Esophagus muscularis mucosa (tissue), 4 donors: ENCODE measurements at regions not wholly inside any gene's neighbourhood (a gene's known extent, or its start where the extent isn't known, plus 50 kb on each side); places are given as distances from the start of the nearest gene placed in this dataset.

Source experiments
- DNase-seq: peaks from one replicate; pipeline ENCODE4 v3.0.0-alpha.2; 2017; ENCODE audit errors: extremely low spot score
- H3K27ac ChIP-seq, 4 donors: fragments of 200-600 bp; sonication (generic); replicated peaks in 1 of 4; 1 replicate in 3 of 4; 2 replicates in 1 of 4; pipeline ENCODE4 v1.5.1; 2016 to 2019; ENCODE audit warnings: mild to moderate bottlenecking in 1 of 4
- H3K27me3 ChIP-seq, 4 donors: fragments of 200-600 bp; sonication (generic); one replicate each; pipeline versions ENCODE4 v1.5.1 to v1.6.0; 2016 to 2019
- H3K36me3 ChIP-seq, 4 donors: fragments of 200-600 bp; sonication (generic); one replicate each; pipeline ENCODE4 v1.5.1; 2016 to 2019
- H3K4me1 ChIP-seq, 4 donors: fragments of 200-600 bp; sonication (generic); one replicate each; pipeline ENCODE4 v1.5.1; 2016 to 2019
- H3K4me3 ChIP-seq, 4 donors: fragments of 200-600 bp; sonication (generic); 1 replicate in 2 of 4; 2 replicates in 2 of 4; pipeline ENCODE4 v1.5.1; 2016 to 2019; ENCODE audit warnings: mild to moderate bottlenecking in 4 of 4, moderate library complexity in 1 of 4
- H3K9me3 ChIP-seq, 4 donors: fragments of 200-600 bp; sonication (generic); 1 replicate in 3 of 4; 2 replicates in 1 of 4; pipeline ENCODE4 v1.5.1; 2016 to 2019
- EP300 ChIP-seq: sonication (generic); formaldehyde crosslinking; IDR thresholded peaks from one replicate; pipeline ENCODE4 v1.6.1; 2017; ENCODE audit warnings: antibody characterized with exemption
- POLR2A ChIP-seq: fragments of 450-650 bp; IDR thresholded peaks from one replicate; pipeline ENCODE4 v1.6.1; 2017; ENCODE audit warnings: antibody characterized with exemption, moderate library complexity, mild to moderate bottlenecking, low read depth
- POLR2AphosphoS5 ChIP-seq, 2 donors: sonication (generic); formaldehyde crosslinking; IDR thresholded peaks; one replicate each; pipeline ENCODE4 v1.6.1; 2017; ENCODE audit warnings: antibody characterized with exemption in 2 of 2
- WGBS: methylation state at CpG from one replicate; pipeline ENCODE4 v1.1.5; 2018; 5-methylcytosine and 5-hydroxymethylcytosine counted together
- intact Hi-C: fragments of 100-400 bp; cut with DNase I; formaldehyde crosslinking; loops from one replicate; pipeline ENCODE4 v1.15.1; 2023
- TF ChIP-seq, protein P1 (sequence below), 3 experiments: fragments of 200-600 bp in 2 of 3; fragments of 450-650 bp in 1 of 3; sonication (generic) in 2 of 3; IDR thresholded peaks; one replicate each; pipeline ENCODE4 v1.5.1; 2017 to 2019; ENCODE audit warnings: antibody characterized with exemption in 3 of 3, mild to moderate bottlenecking in 2 of 3, moderate library complexity in 1 of 3

DNA sequence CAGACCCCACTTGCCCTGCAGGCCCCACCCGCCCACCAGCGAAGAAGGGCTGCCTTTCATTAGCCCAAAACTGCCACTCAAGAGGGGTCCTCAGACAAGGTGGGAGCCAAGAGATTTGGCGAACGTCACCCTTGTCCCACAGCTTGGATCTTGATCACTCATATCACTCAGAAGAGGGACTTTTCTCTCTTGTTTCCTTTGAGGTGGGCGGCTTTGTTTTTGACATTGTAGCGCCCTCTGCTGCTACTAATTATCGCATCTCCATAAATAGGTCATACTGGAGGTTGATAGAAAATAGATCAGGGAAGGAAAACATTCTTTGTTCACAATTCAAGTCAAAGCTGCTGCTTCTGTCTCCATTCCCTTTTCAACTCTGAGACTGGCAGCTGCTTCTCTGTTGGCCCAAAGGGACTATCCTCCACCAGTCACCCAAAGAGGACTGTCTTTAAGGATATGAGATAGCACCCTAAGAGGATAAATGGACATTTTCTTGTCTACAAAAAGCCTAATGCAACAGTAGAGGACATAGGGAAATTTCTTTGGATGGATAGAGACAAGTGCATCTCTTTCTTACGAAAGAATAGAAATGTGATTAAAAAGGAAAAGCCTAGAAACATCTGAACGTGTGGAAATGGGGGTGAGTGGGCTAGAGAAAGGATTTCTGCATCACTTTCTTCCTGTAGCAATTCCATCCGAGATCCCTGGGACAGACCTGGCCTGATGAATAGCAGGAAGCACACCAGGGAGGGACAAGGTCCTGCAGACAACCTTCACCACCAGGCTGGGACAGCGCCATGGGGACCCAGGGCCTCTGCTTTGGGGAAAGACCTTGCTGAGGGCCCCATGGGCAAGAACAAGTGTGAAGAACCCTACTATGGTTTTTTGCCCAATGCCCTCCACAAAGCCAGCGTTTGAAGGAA is 115.8 kb downstream of the DAD1 start:
- no peak for DNase-seq
- 58% methylated on average over 10 of the region's 12 CpGs for WGBS
- Histone ChIP-seq H3K4me1 (peaks cover 15 to 24% (median 20%) of the 10 kb centered on the region in 4 donors), H3K27ac (no peak overlapping the region), H3K27me3 (peaks cover 0 to 15% (median 0%) of the 10 kb centered on the region in 4 donors), H3K9me3 (no peaks in the 10 kb centered on the region), H3K4me3 (no peak overlapping the region), H3K36me3 (no peaks in the 10 kb centered on the region)
- intact Hi-C loops, result loop anchor here (2.0 to 10.0 kb wide), 2 partner anchors 86 to 158 kb away; no protein-coding TSS in a partner anchor
- TF ChIP-seq EP300, result no peak
- TF ChIP-seq, protein P1, sequence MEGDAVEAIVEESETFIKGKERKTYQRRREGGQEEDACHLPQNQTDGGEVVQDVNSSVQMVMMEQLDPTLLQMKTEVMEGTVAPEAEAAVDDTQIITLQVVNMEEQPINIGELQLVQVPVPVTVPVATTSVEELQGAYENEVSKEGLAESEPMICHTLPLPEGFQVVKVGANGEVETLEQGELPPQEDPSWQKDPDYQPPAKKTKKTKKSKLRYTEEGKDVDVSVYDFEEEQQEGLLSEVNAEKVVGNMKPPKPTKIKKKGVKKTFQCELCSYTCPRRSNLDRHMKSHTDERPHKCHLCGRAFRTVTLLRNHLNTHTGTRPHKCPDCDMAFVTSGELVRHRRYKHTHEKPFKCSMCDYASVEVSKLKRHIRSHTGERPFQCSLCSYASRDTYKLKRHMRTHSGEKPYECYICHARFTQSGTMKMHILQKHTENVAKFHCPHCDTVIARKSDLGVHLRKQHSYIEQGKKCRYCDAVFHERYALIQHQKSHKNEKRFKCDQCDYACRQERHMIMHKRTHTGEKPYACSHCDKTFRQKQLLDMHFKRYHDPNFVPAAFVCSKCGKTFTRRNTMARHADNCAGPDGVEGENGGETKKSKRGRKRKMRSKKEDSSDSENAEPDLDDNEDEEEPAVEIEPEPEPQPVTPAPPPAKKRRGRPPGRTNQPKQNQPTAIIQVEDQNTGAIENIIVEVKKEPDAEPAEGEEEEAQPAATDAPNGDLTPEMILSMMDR (IDR thresholded peaks at IDR 0.05), result peak; percentile 58 to 61 (median 58)

DNA sequence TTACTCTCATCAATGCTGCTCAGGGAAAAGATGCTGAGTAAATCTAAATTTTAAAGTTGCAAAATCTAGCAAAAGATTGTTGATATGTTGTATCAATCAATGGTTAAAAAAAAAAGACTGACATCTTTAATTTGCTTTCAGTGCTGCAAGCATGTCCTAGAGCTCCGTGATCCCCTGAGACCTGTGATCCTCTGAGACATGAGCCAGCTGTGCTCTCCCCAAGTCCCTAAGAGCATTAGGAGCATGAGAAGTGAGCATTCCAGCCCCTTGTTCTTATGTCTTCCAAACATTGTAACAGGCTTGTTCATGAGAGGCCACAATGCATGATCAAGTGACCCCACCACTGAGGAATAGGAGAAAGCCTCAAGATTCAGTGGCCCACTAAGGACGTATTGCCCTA is 116.6 kb downstream of the DAD1 start:
- no peak for DNase-seq
- Histone ChIP-seq H3K4me1 (peaks cover 9 to 24% (median 18%) of the 10 kb centered on the region in 4 donors), H3K27ac (no peak overlapping the region), H3K36me3 (no peaks in the 10 kb centered on the region), H3K4me3 (no peak overlapping the region), H3K27me3 (peaks cover 0 to 12% (median 0%) of the 10 kb centered on the region in 4 donors), H3K9me3 (no peaks in the 10 kb centered on the region)
- TF ChIP-seq EP300, result no peak
- no peak for TF ChIP-seq POLR2A
- TF ChIP-seq, protein P1 (IDR thresholded peaks at IDR 0.05), result no peak
- TF ChIP-seq POLR2AphosphoS5 (IDR thresholded peaks at IDR 0.05), result no peak
- WGBS, result 82% methylated on average over 2 of the region's 2 CpGs
- intact Hi-C loops, result loop anchor here (2.0 to 10.0 kb wide), 2 partner anchors 86 to 158 kb away; no protein-coding TSS in a partner anchor

- WGBS, result 67% methylated on average over 1 of the region's 7 CpGs
- H3K4me3 ChIP-seq, result no peak overlapping the region
- no peak for DNase-seq
- peaks cover 3 to 19% (median 16%) of the 10 kb centered on the region in 4 donors for H3K4me1 ChIP-seq
- no peaks in the 10 kb centered on the region for H3K36me3 ChIP-seq
- no peak overlapping the region for H3K27ac ChIP-seq
- peaks cover 0 to 12% (median 0%) of the 10 kb centered on the region in 4 donors for H3K27me3 ChIP-seq
- no peaks in the 10 kb centered on the region for H3K9me3 ChIP-seq
- TF ChIP-seq, protein P1 (IDR thresholded peaks at IDR 0.05), result peak; percentile 27 to 40 (median 37)
- no peak for TF ChIP-seq POLR2AphosphoS5 (IDR thresholded peaks at IDR 0.05)
- intact Hi-C loops, result loop anchor here (2.0 to 10.0 kb wide), 2 partner anchors 85 to 157 kb away; no protein-coding TSS in a partner anchor
Measured at GRCh38 chr14:22471545-22472121, 117.4 kb downstream of the DAD1 start.

- Histone ChIP-seq H3K27ac (no peak overlapping the region), H3K4me1 (peaks cover 3 to 18% (median 13%) of the 10 kb centered on the region in 4 donors), H3K27me3 (peaks cover 0 to 12% (median 0%) of the 10 kb centered on the region in 4 donors), H3K9me3 (no peaks in the 10 kb centered on the region), H3K36me3 (no peaks in the 10 kb centered on the region), H3K4me3 (no peak overlapping the region)
- TF ChIP-seq, protein P1 (IDR thresholded peaks at IDR 0.05), result no peak
- TF ChIP-seq EP300 (no peak), POLR2AphosphoS5 (IDR thresholded peaks at IDR 0.05) (no peak), POLR2A (no peak)
- no peak for DNase-seq
- intact Hi-C loops, result loop anchor here (10.0 kb wide), 1 partner anchor 155 kb away; no protein-coding TSS in a partner anchor
- 38% methylated on average over 8 of the region's 8 CpGs for WGBS
Measured at GRCh38 chr14:22469538-22470303, 119.3 kb downstream of the DAD1 start.
